ENCODE measurements at regions not wholly inside any gene's neighbourhood (a gene's known extent, or its start where the extent isn't known, plus 50 kb on each side); places are given as distances from the start of the nearest gene placed in this dataset.
"Not testable (repeated sequence)": the region's sequence is repeated elsewhere in the genome, so short reads cannot be mapped to it uniquely, and the experiment has no call there.

DNA sequence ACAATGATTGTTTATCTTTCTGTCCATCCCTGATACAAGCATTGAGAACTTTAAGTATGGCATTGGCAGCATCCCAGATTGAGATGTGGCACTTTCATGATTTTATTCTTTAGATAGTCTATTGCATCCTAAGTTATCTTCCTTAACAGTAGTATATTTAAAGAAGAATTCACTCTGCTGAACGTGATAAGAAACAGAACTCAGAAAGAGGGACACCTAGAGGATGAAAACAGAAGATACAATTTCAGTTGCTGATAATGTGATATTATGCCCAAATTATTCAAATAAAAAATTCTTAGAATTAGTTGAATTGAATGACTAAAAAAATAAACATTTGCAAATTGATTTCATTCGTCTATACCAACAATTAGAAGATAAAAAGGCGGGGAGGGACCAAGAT is 218.1 kb upstream of the DMRTA1 start:
- H3K27me3 Mint-ChIP-seq = peaks cover 9 to 32% of the 10 kb centered on the region in 2 donors
- H3K9me3 Mint-ChIP-seq = peaks cover 2 to 8% (median 3%) of the 10 kb centered on the region in 5 donors
- Histone ChIP-seq H3K27me3 (ENCODE audit: insufficient read depth, low read length, poor library complexity, severe bottlenecking) (peaks cover 3% of the 10 kb centered on the region), H3K9me3 (ENCODE audit: low read length) (no peaks in the 10 kb centered on the region), H3K4me3 (ENCODE audit: low read length) (no peak overlapping the region), H3K4me1 (ENCODE audit: insufficient read depth, low read length) (no peaks in the 10 kb centered on the region), H3K36me3 (ENCODE audit: insufficient read depth, low read length) (no peaks in the 10 kb centered on the region), H3K27ac (ENCODE audit: low read depth, low read length) (no peak overlapping the region)
- peaks cover 0 to 12% (median 0%) of the 10 kb centered on the region in 3 donors for H3K36me3 Mint-ChIP-seq
- no peak for DNase-seq
- ChIA-PET CTCF (no interaction called here), POLR2A (no interaction called here)
- H3K27ac Mint-ChIP-seq = no peak overlapping the region
- H3K4me3 Mint-ChIP-seq = no peak overlapping the region
- no peaks in the 10 kb centered on the region for H3K4me1 Mint-ChIP-seq

DNA sequence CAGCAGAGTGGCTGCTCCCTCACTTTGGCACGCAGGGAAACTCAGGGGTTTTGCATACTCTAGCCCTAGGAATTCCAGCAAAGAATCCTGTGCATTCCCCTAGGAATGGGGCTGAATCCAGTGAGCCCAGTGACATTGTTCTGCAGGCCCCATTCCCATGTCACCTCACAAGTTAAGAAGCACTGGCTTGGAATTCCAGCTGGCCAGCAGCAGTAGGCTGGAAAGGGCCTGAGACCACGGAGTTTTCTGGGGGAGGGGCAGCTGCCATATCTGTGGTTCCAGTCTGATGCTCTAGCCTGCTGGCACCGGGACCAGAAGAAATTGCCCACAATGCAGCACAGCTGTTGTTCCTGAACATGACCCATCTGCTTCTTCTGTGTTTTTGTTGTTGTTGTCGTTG is 217.6 kb upstream of the DMRTA1 start:
- peaks cover 0 to 12% (median 0%) of the 10 kb centered on the region in 3 donors for H3K36me3 Mint-ChIP-seq

DNA sequence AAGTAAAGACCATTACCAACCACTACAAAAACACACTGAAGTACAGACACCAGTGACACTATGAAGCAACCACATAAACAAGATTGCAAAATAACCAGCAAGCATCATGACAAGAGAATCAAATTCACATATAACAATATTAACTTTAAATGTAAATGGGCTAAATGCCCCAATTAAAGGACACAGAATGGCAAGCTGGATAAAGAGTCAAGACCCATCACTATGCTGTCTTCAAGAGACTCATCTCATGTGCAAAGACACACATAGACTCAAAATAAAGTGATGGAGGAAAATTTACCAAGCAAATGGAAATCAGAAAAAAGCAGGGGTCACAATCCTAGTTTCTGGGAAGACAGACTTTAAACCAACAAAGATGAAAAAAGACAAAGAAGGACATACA is 215.3 kb upstream of the DMRTA1 start:
- Mint-ChIP-seq H3K27me3 (peaks cover 10 to 29% of the 10 kb centered on the region in 2 donors), H3K36me3 (peaks cover 0 to 12% (median 0%) of the 10 kb centered on the region in 3 donors)
- H3K4me3 ChIP-seq (ENCODE audit: low read length); H3K27me3 ChIP-seq (ENCODE audit: insufficient read depth, low read length, poor library complexity, severe bottlenecking); DNase-seq; H3K9me3 Mint-ChIP-seq; H3K4me3 Mint-ChIP-seq; H3K27ac Mint-ChIP-seq; H3K36me3 ChIP-seq (ENCODE audit: insufficient read depth, low read length); H3K9me3 ChIP-seq (ENCODE audit: low read length); POLR2A ChIA-PET; H3K27ac ChIP-seq (ENCODE audit: low read depth, low read length); H3K4me1 Mint-ChIP-seq; H3K4me1 ChIP-seq (ENCODE audit: insufficient read depth, low read length): not testable (repeated sequence)
- CTCF ChIA-PET = interaction anchor here (1.2 kb wide), 1 partner anchor 417 kb away, joined by 3 read pairs; no protein-coding TSS in a partner anchor

More for the DNA sequence above, 217.6 kb upstream of the DMRTA1 start:
- no peak for DNase-seq
- Histone ChIP-seq H3K4me3 (ENCODE audit: low read length) (no peak overlapping the region), H3K9me3 (ENCODE audit: low read length) (no peaks in the 10 kb centered on the region), H3K27me3 (ENCODE audit: insufficient read depth, low read length, poor library complexity, severe bottlenecking) (peaks cover 3% of the 10 kb centered on the region), H3K27ac (ENCODE audit: low read depth, low read length) (no peak overlapping the region), H3K36me3 (ENCODE audit: insufficient read depth, low read length) (no peaks in the 10 kb centered on the region), H3K4me1 (ENCODE audit: insufficient read depth, low read length) (no peaks in the 10 kb centered on the region)
- Mint-ChIP-seq H3K27me3 (peaks cover 10 to 32% of the 10 kb centered on the region in 2 donors), H3K27ac (no peak overlapping the region), H3K4me3 (no peak overlapping the region), H3K4me1 (no peaks in the 10 kb centered on the region), H3K9me3 (peaks cover 2 to 8% (median 3%) of the 10 kb centered on the region in 5 donors)
- POLR2A ChIA-PET = no interaction called here
- CTCF ChIA-PET = interaction anchor here (0.6 kb wide), 1 partner anchor 708 kb away, joined by 3 read pairs; no protein-coding TSS in a partner anchor

DNA sequence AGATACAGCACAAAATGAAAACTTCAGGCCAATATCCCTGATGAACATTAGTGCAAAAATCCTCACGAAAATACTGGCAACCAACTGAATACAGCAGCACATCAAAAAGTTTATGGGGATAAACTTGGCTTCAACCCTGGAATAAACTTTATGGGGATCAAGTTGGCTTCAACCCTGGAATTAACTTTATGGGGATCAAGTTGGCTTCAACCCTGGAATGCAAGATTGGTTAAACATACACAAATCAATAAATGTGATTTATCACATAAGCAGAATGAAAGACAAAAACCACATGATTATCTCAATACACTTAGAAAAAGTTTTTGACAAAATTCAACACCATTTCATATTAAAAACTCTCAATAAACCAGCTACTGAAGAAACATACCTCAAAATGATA is 213.7 kb upstream of the DMRTA1 start:
- H3K9me3 ChIP-seq (ENCODE audit: low read length) = no peaks in the 10 kb centered on the region
- CTCF ChIA-PET = no interaction called here

DNA sequence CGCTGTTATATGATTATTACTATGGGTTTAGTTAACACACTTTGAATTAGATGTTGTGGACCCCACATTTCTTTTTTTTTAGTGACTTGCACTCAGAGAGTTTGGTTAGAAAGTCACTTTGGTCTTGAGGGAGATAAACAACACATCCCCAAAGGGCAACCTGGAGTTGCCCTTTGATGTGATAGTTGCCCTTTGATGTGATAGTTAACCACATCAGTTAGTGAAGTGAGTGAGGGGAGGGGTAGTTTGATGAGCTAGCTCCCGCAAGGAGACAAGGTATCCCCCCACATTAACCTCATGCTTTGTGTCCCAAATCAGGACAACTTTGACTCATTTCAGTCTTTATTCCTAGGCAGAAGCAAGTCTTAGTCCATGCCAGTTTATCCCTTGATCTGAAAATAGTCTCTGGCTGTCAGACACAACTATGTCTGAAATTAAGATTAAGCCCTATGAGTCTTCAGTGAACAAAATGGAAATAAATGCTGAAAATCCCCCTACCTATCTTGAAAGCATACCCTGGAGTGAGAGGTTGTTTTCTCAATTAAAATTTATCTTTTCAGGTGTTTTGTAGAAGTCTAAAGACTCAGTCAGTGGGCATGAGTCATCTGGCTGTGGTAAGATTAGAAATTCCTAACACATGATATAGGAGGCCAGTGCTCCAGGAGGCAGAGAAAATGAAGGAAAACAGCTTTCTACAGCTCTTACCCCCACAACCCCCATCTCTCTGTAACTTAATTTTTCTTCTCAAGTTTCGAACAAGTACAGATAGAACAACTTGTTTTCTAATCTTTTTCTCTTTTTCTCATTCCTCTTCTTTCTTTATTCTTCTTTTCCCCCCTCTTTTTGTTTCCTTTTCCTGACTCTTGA is 208.9 kb upstream of the DMRTA1 start:
- no peak overlapping the region for H3K27ac Mint-ChIP-seq
- ChIA-PET POLR2A (no interaction called here), CTCF (interaction anchor here (1.2 to 1.6 kb wide), 2 partner anchors 12 to 425 kb away, joined by 3 to 6 read pairs; no protein-coding TSS in a partner anchor)
- peaks cover under 1 to 3% of the 10 kb centered on the region in 2 donors for H3K27me3 Mint-ChIP-seq
- Histone ChIP-seq H3K36me3 (ENCODE audit: insufficient read depth, low read length) (no peaks in the 10 kb centered on the region), H3K27me3 (ENCODE audit: insufficient read depth, low read length, poor library complexity, severe bottlenecking) (no peaks in the 10 kb centered on the region), H3K27ac (ENCODE audit: low read depth, low read length) (no peak overlapping the region), H3K9me3 (ENCODE audit: low read length) (no peaks in the 10 kb centered on the region), H3K4me1 (ENCODE audit: insufficient read depth, low read length) (no peaks in the 10 kb centered on the region), H3K4me3 (ENCODE audit: low read length) (no peak overlapping the region)
- H3K9me3 Mint-ChIP-seq = no peaks in the 10 kb centered on the region
- H3K4me3 Mint-ChIP-seq = no peak overlapping the region
- no peak for DNase-seq
- H3K4me1 Mint-ChIP-seq = peaks cover 0 to 12% (median 8%) of the 10 kb centered on the region in 3 donors
- H3K36me3 Mint-ChIP-seq = no peaks in the 10 kb centered on the region

More for the DNA sequence above, 213.7 kb upstream of the DMRTA1 start:
- H3K4me3 Mint-ChIP-seq = no peak overlapping the region
- Histone ChIP-seq H3K4me1 (ENCODE audit: insufficient read depth, low read length) (no peaks in the 10 kb centered on the region), H3K27ac (ENCODE audit: low read depth, low read length) (no peak overlapping the region), H3K36me3 (ENCODE audit: insufficient read depth, low read length) (no peaks in the 10 kb centered on the region), H3K4me3 (ENCODE audit: low read length) (no peak overlapping the region), H3K27me3 (ENCODE audit: insufficient read depth, low read length, poor library complexity, severe bottlenecking) (no peaks in the 10 kb centered on the region)
- DNase-seq = no peak
- peaks cover 10 to 26% of the 10 kb centered on the region in 2 donors for H3K27me3 Mint-ChIP-seq
- no peak overlapping the region for H3K27ac Mint-ChIP-seq
- POLR2A ChIA-PET = no interaction called here
- peaks cover 0 to 8% (median 3%) of the 10 kb centered on the region in 5 donors for H3K9me3 Mint-ChIP-seq
- peaks cover 0 to 12% (median 0%) of the 10 kb centered on the region in 3 donors for H3K36me3 Mint-ChIP-seq
- H3K4me1 Mint-ChIP-seq = peaks cover 0 to 5% (median 4%) of the 10 kb centered on the region in 3 donors

DNA sequence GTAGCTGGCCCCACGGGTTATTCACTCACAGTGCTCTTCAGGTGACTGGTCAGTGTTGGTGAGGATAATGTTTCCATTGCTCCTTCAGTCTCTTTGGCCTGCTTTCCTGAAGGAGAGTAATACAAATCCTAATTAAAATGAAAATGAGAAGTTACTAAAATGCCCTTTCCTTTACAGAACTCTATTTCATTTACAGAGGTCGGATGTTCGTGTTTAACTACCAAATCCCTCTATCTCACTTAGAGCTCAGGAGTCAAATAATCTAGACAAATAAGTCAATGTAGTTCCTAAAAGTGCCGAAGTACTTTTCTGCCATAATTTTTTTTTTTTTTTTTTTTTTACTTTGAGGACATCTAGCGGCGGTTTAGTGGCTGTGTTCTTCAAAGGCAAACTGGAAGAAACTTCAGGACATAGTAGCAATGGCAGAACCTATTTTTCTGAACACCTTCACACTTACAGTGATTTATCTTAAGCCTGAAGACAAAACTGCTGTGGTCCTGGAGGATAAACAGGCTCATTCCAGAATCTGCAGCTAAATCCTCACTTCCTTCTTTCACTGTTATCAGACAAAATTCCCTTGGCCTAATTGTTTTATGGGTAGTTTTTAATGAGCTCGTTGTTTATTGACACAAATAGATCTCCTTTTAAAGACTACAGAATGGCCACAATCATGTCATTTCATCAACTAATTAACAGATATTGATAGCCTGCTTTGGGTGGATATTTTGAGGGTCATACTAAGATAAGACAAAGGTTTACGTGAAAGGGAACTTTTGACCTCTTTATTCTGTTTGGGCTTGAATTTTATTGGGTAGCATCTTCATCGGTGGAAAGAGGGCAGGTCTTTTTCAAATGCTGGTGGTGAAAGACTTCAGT is 207.6 kb upstream of the DMRTA1 start:
- Mint-ChIP-seq H3K4me1 (peaks cover 0 to 12% (median 8%) of the 10 kb centered on the region in 3 donors), H3K4me3 (no peak overlapping the region), H3K27me3 (peaks cover 0 to 1% of the 10 kb centered on the region in 2 donors), H3K9me3 (no peaks in the 10 kb centered on the region), H3K27ac (peak overlapping the region in 1 of 8 donors; percentile 1), H3K36me3 (no peaks in the 10 kb centered on the region)
- DNase-seq = peak in 1 of 5 donors; percentile 4
- Histone ChIP-seq H3K4me3 (ENCODE audit: low read length) (no peak overlapping the region), H3K4me1 (ENCODE audit: insufficient read depth, low read length) (no peaks in the 10 kb centered on the region), H3K27ac (ENCODE audit: low read depth, low read length) (no peak overlapping the region), H3K27me3 (ENCODE audit: insufficient read depth, low read length, poor library complexity, severe bottlenecking) (no peaks in the 10 kb centered on the region), H3K9me3 (ENCODE audit: low read length) (no peaks in the 10 kb centered on the region), H3K36me3 (ENCODE audit: insufficient read depth, low read length) (no peaks in the 10 kb centered on the region)
- ChIA-PET CTCF (interaction anchor here (0.6 to 1.6 kb wide), 3 partner anchors 13 to 429 kb away, joined by 3 to 6 read pairs (median 3); no protein-coding TSS in a partner anchor), POLR2A (no interaction called here)

DNA sequence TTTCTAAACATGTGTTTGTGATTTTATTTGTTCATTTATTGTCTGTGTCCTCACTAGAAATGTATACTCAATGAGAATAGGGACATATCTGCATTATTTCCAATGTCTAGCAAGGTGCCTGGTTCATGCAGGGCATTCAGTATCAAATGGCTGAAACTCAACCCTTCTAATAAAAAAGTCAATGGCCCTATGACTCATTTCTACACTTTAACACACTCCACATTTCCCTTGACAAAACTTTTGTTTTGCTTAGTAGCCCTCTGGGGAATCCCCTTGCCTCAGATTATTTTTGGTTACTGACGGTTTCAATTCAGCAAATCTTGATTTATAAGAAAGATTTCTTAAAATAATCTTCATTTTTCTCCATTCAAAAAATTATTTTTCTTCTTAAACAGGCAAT is 206.0 kb upstream of the DMRTA1 start:
- Mint-ChIP-seq H3K4me3 (no peak overlapping the region), H3K9me3 (no peaks in the 10 kb centered on the region), H3K4me1 (peaks cover 2 to 16% (median 12%) of the 10 kb centered on the region in 3 donors), H3K27ac (no peak overlapping the region), H3K36me3 (no peaks in the 10 kb centered on the region), H3K27me3 (peaks cover 0 to 1% of the 10 kb centered on the region in 2 donors)
- ChIA-PET POLR2A (no interaction called here), CTCF (no interaction called here)
- no peak for DNase-seq
- Histone ChIP-seq H3K27ac (ENCODE audit: low read depth, low read length) (no peak overlapping the region), H3K36me3 (ENCODE audit: insufficient read depth, low read length) (no peaks in the 10 kb centered on the region), H3K9me3 (ENCODE audit: low read length) (no peaks in the 10 kb centered on the region), H3K4me3 (ENCODE audit: low read length) (no peak overlapping the region), H3K4me1 (ENCODE audit: insufficient read depth, low read length) (no peaks in the 10 kb centered on the region), H3K27me3 (ENCODE audit: insufficient read depth, low read length, poor library complexity, severe bottlenecking) (no peaks in the 10 kb centered on the region)

DNA sequence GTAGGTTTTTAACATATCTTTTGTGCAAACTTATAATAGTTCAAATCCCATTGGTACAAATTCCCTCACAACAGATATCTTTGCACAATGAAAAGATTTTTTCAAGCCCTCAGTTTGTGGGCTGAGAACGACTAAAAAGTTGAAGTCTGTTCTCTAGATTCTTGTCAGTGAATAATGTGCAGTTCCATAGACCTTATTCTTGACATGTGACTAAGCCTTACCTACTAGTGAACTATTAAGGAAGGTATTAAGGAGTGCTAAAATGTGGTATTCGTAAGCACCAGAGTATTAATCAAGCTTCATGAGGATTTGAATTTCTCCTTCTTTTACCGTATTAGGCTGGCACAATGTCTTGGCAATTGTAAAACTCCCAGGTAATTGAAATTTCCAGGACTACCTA is 205.6 kb upstream of the DMRTA1 start:
- no peak for DNase-seq
- Mint-ChIP-seq H3K36me3 (no peaks in the 10 kb centered on the region), H3K4me1 (peaks cover 2 to 16% (median 13%) of the 10 kb centered on the region in 3 donors), H3K9me3 (no peaks in the 10 kb centered on the region), H3K27me3 (peaks cover 0 to 1% of the 10 kb centered on the region in 2 donors), H3K27ac (no peak overlapping the region), H3K4me3 (no peak overlapping the region)
- ChIA-PET CTCF (no interaction called here), POLR2A (no interaction called here)
- Histone ChIP-seq H3K9me3 (ENCODE audit: low read length) (no peaks in the 10 kb centered on the region), H3K4me3 (ENCODE audit: low read length) (no peak overlapping the region), H3K27ac (ENCODE audit: low read depth, low read length) (no peak overlapping the region), H3K36me3 (ENCODE audit: insufficient read depth, low read length) (no peaks in the 10 kb centered on the region), H3K27me3 (ENCODE audit: insufficient read depth, low read length, poor library complexity, severe bottlenecking) (no peaks in the 10 kb centered on the region), H3K4me1 (ENCODE audit: insufficient read depth, low read length) (no peaks in the 10 kb centered on the region)
